Peyer's patch (tissue), 4 donors: ENCODE measurements at regions not wholly inside any gene's neighbourhood (a gene's known extent, or its start where the extent isn't known, plus 50 kb on each side); places are given as distances from the start of the nearest gene placed in this dataset.

ENCODE experiments used
- DNase-seq, 3 donors: peaks; one replicate each; pipeline ENCODE4 v3.0.0-alpha.2; 2017 to 2019
- H3K27ac ChIP-seq, 4 donors: fragments of 200-600 bp; sonication (generic); one replicate each; pipeline ENCODE4 v1.5.1; 2016 to 2019
- H3K27me3 ChIP-seq, 2 donors: fragments of 200-600 bp; sonication (generic); one replicate each; pipeline ENCODE4 v1.5.1; 2019
- H3K36me3 ChIP-seq, 3 donors: fragments of 200-600 bp; sonication (generic); one replicate each; pipeline ENCODE4 v1.5.1; 2016 to 2019
- H3K4me1 ChIP-seq, 4 donors: fragments of 200-600 bp; sonication (generic); one replicate each; pipeline ENCODE4 v1.5.1; 2016 to 2019
- H3K4me3 ChIP-seq, 4 donors: fragments of 200-600 bp; sonication (generic); 1 replicate in 3 of 4; 2 replicates in 1 of 4; pipeline ENCODE4 v1.5.1; 2016 to 2019; ENCODE audit warnings: mild to moderate bottlenecking in 1 of 4
- H3K9me3 ChIP-seq, 4 donors: fragments of 200-600 bp; sonication (generic); one replicate each; pipeline ENCODE4 v1.5.1; 2016 to 2019; ENCODE audit warnings: mild to moderate bottlenecking in 1 of 4
- POLR2A ChIP-seq, 2 donors: fragments of 450-650 bp; IDR thresholded peaks; one replicate each; pipeline ENCODE4 v1.5.1; 2017; ENCODE audit warnings: antibody characterized with exemption in 2 of 2, mild to moderate bottlenecking in 2 of 2, moderate library complexity in 2 of 2
- TF ChIP-seq, protein P1 (sequence below), 6 experiments: fragments of 450-650 bp in 4 of 6; fragments of 200-600 bp in 2 of 6; sonication (generic) in 1 of 6; IDR thresholded peaks; one replicate each; pipeline ENCODE4 v1.5.1; 2017 to 2019; ENCODE audit warnings: antibody characterized with exemption in 6 of 6, mild to moderate bottlenecking in 3 of 6, moderate library complexity in 1 of 6

DNA sequence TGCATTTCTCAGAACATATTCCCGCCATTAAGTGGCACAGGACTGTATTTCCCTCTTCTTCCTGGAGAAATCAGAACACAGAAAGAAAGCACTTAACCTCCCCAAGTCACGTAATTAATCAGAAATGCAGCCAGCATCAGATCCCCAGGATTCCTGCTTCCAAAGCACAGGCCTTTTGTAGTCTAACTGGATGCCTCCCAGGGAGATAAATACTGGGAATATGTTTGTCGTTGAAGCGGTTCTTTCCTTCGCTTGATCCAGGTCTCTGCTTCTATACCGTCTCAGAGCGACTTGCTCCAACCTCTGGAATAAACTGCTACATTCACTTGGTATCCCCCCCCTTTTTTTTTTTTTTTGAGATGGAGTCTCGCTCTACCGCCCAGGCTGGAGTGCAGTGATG, 198.6 kb downstream of the KBTBD8 start:
- no peak for DNase-seq
- Histone ChIP-seq H3K27me3 (no peaks in the 10 kb centered on the region), H3K9me3 (no peaks in the 10 kb centered on the region), H3K4me1 (no peaks in the 10 kb centered on the region), H3K4me3 (no peak overlapping the region), H3K36me3 (no peaks in the 10 kb centered on the region), H3K27ac (no peak overlapping the region)
- TF ChIP-seq, protein P1, sequence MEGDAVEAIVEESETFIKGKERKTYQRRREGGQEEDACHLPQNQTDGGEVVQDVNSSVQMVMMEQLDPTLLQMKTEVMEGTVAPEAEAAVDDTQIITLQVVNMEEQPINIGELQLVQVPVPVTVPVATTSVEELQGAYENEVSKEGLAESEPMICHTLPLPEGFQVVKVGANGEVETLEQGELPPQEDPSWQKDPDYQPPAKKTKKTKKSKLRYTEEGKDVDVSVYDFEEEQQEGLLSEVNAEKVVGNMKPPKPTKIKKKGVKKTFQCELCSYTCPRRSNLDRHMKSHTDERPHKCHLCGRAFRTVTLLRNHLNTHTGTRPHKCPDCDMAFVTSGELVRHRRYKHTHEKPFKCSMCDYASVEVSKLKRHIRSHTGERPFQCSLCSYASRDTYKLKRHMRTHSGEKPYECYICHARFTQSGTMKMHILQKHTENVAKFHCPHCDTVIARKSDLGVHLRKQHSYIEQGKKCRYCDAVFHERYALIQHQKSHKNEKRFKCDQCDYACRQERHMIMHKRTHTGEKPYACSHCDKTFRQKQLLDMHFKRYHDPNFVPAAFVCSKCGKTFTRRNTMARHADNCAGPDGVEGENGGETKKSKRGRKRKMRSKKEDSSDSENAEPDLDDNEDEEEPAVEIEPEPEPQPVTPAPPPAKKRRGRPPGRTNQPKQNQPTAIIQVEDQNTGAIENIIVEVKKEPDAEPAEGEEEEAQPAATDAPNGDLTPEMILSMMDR (IDR thresholded peaks at IDR 0.05), result no peak
- no peak for TF ChIP-seq POLR2A (IDR thresholded peaks at IDR 0.05)

DNA sequence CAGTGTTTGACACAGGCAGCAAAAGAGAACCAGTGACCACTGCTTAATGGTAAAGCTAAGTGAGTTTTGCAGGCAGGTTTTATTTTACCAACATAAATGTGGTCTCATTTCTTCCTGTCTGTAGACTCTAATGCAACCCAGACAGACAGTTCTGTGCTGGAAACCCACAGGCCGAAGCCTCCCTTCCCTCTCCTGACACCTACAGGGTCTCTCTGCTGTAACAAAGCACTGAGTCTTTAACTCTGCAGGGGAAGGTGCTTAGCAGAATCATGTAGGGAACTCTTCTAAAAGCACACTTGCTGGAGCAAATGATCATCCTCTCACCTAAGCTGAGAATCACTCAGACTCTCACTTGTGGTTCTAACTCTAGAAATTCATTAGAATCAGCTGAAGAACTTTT, 200.3 kb downstream of the KBTBD8 start:
- no peak overlapping the region for H3K4me3 ChIP-seq
- TF ChIP-seq, protein P1 (IDR thresholded peaks at IDR 0.05), result no peak
- TF ChIP-seq POLR2A (IDR thresholded peaks at IDR 0.05), result no peak
- H3K4me1 ChIP-seq, result no peaks in the 10 kb centered on the region
- H3K27me3 ChIP-seq, result no peaks in the 10 kb centered on the region
- no peak for DNase-seq
- H3K36me3 ChIP-seq, result no peaks in the 10 kb centered on the region
- no peaks in the 10 kb centered on the region for H3K9me3 ChIP-seq
- no peak overlapping the region for H3K27ac ChIP-seq

DNA sequence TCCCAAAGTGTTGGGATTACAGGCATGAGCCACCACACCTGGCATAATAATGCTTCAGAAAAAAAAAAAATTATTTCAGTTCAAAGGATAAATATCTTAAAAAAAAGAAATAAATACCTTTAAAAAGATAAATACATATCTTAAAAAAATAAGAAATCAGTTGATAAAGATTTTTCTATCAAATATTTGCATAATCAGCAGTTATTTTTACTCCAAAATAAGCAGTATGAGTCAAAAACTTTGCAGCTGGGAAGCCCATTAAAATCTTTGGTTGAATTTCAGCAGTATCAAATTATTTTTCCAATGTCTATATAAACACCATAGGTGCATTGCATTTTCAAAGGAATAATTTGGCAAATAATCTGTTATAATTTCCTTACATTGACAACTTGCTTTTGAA, 202.5 kb downstream of the KBTBD8 start:
- no peaks in the 10 kb centered on the region for H3K9me3 ChIP-seq
- no peak for DNase-seq
- H3K4me1 ChIP-seq, result no peaks in the 10 kb centered on the region
- no peak for TF ChIP-seq POLR2A (IDR thresholded peaks at IDR 0.05)
- TF ChIP-seq, protein P1 (IDR thresholded peaks at IDR 0.05), result no peak
- H3K36me3 ChIP-seq, result no peaks in the 10 kb centered on the region
- no peaks in the 10 kb centered on the region for H3K27me3 ChIP-seq
- H3K27ac ChIP-seq, result no peak overlapping the region
- no peak overlapping the region for H3K4me3 ChIP-seq

DNA sequence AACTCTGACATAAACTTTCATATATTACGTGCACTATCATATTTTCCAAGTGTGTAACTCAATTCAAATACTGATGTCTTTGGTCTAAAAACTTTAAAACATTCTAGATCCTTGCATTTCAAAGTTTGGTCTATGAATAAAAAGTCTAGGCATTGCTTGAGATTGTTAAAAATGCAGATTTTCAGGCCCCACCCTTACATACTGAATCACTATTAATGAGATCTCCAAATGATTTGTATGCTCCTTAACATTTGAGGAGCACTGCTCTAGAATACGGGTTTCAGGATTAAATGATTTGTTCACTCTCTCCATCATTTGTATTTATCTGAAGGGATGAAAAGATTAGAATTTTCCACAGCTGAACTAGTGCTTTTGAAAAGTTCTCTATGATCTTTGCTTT, 202.9 kb downstream of the KBTBD8 start:
- Histone ChIP-seq H3K36me3 (no peaks in the 10 kb centered on the region), H3K27me3 (no peaks in the 10 kb centered on the region), H3K27ac (no peak overlapping the region), H3K4me3 (no peak overlapping the region), H3K9me3 (no peaks in the 10 kb centered on the region), H3K4me1 (no peaks in the 10 kb centered on the region)
- TF ChIP-seq, protein P1 (IDR thresholded peaks at IDR 0.05), result no peak
- TF ChIP-seq POLR2A (IDR thresholded peaks at IDR 0.05), result no peak
- DNase-seq, result no peak

DNA sequence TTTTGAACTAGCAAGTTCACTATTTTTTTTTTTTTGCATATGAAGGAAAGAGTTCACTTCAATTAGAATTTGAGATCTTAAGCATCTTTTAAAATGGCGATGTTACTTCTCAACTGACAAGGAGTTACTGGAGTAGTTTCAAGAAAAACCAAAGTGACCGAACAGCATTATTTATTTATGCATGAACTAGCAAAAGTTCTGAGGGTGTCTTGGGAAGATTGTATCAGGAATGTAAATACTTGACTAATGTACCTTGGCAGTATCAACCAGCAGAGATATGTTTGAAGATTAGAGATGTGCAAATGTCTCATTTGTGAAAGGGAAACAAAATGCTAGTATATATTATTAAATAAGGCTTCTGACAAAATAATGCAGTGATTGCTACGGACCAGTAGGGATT, 203.9 kb downstream of the KBTBD8 start:
- TF ChIP-seq, protein P1 (IDR thresholded peaks at IDR 0.05), result no peak
- TF ChIP-seq POLR2A (IDR thresholded peaks at IDR 0.05), result no peak
- no peak for DNase-seq
- Histone ChIP-seq H3K4me3 (no peak overlapping the region), H3K27ac (no peak overlapping the region), H3K27me3 (no peaks in the 10 kb centered on the region), H3K9me3 (no peaks in the 10 kb centered on the region), H3K4me1 (no peaks in the 10 kb centered on the region), H3K36me3 (no peaks in the 10 kb centered on the region)

DNA sequence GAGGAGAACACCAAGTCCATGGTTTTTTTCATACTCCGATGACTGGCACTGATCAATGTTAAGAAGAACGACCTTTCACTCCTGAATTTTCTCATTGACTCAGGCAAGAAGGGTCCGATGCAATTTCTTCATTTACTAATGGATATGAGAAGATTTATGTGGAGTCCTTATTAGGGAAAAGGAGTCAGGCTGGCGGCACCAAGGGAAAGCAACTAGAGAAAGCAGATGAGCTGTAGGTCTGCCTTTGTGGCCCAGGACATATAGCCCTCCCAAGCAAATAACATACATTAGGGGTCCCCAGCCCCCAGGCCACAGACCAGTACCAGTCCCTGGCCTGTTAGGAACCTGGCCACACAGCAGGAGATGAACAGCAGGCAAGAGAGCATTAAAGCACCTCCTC, 206.8 kb downstream of the KBTBD8 start:
- Histone ChIP-seq H3K36me3 (no peaks in the 10 kb centered on the region), H3K4me3 (no peak overlapping the region), H3K27ac (no peak overlapping the region), H3K27me3 (no peaks in the 10 kb centered on the region), H3K9me3 (no peaks in the 10 kb centered on the region), H3K4me1 (no peaks in the 10 kb centered on the region)
- DNase-seq, result no peak
- TF ChIP-seq, protein P1 (IDR thresholded peaks at IDR 0.05), result no peak
- no peak for TF ChIP-seq POLR2A (IDR thresholded peaks at IDR 0.05)
